ENCODE measurements at regions not wholly inside any gene's neighbourhood (a gene's known extent, or its start where the extent isn't known, plus 50 kb on each side); places are given as distances from the start of the nearest gene placed in this dataset.

- Histone ChIP-seq H3K9me3 (ENCODE audit: low read length) (no peaks in the 10 kb centered on the region), H3K4me2 (ENCODE audit: low read length) (no peak overlapping the region), H3K9ac (ENCODE audit: low read length) (no peak overlapping the region), H3F3A (ENCODE audit: insufficient read depth, low read length, poor library complexity, severe bottlenecking) (no peaks in the 10 kb centered on the region), H3K9me2 (ENCODE audit: insufficient read depth, low read length) (no peaks in the 10 kb centered on the region), H3K4me3 (ENCODE audit: low read length) (no peak overlapping the region), H4K20me1 (ENCODE audit: insufficient read depth) (no peaks in the 10 kb centered on the region), H3K27me3 (ENCODE audit: insufficient read depth, low read depth, low read length) (no peaks in the 10 kb centered on the region), H2AFZ (ENCODE audit: low read depth, low read length) (no peak overlapping the region), H3K36me3 (ENCODE audit: insufficient read depth, low read length) (no peaks in the 10 kb centered on the region), H3K27ac (ENCODE audit: low read length) (no peak overlapping the region), H3K79me2 (replicated peaks; ENCODE audit: insufficient read depth, low read length) (no peaks in the 10 kb centered on the region)
- TF ChIP-seq POLR2AphosphoS5 (IDR thresholded peaks at IDR 0.05) (no peak), RAD21 (conservative IDR thresholded peaks at IDR 0.05) (no peak), MXI1 (conservative IDR thresholded peaks at IDR 0.05; ENCODE audit: poor library complexity, severe bottlenecking) (no peak), SMC3 (conservative IDR thresholded peaks at IDR 0.05; ENCODE audit: poor library complexity) (no peak), EZH2 (IDR thresholded peaks at IDR 0.05; ENCODE audit: borderline replicate concordance, insufficient read depth, low read length, poor library complexity, severe bottlenecking) (no peak), REST (IDR thresholded peaks at IDR 0.05; ENCODE audit: borderline replicate concordance) (no peak)
- TF ChIP-seq, protein P1, sequence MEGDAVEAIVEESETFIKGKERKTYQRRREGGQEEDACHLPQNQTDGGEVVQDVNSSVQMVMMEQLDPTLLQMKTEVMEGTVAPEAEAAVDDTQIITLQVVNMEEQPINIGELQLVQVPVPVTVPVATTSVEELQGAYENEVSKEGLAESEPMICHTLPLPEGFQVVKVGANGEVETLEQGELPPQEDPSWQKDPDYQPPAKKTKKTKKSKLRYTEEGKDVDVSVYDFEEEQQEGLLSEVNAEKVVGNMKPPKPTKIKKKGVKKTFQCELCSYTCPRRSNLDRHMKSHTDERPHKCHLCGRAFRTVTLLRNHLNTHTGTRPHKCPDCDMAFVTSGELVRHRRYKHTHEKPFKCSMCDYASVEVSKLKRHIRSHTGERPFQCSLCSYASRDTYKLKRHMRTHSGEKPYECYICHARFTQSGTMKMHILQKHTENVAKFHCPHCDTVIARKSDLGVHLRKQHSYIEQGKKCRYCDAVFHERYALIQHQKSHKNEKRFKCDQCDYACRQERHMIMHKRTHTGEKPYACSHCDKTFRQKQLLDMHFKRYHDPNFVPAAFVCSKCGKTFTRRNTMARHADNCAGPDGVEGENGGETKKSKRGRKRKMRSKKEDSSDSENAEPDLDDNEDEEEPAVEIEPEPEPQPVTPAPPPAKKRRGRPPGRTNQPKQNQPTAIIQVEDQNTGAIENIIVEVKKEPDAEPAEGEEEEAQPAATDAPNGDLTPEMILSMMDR (IDR thresholded peaks at IDR 0.05; ENCODE audit: poor library complexity, severe bottlenecking): no peak
Observed at GRCh38 chr4:53784112-53784511, 192.8 kb upstream of the LNX1 start.

GRCh38 chr4:53783208-53783859 lies 192.0 kb upstream of the LNX1 start:
- TF ChIP-seq TAF1 (IDR thresholded peaks at IDR 0.05; ENCODE audit: low read depth) (no peak), RAD21 (conservative IDR thresholded peaks at IDR 0.05) (no peak), EZH2 (IDR thresholded peaks at IDR 0.05; ENCODE audit: borderline replicate concordance, insufficient read depth, low read length, poor library complexity, severe bottlenecking) (no peak), REST (IDR thresholded peaks at IDR 0.05; ENCODE audit: borderline replicate concordance) (no peak), MXI1 (conservative IDR thresholded peaks at IDR 0.05; ENCODE audit: poor library complexity, severe bottlenecking) (no peak), EP300 (conservative IDR thresholded peaks at IDR 0.05; ENCODE audit: poor library complexity, severe bottlenecking) (no peak), POLR2AphosphoS5 (IDR thresholded peaks at IDR 0.05) (no peak), SMC3 (conservative IDR thresholded peaks at IDR 0.05; ENCODE audit: poor library complexity) (no peak)
- TF ChIP-seq, protein P1 (IDR thresholded peaks at IDR 0.05; ENCODE audit: poor library complexity, severe bottlenecking): no peak
- H3K27ac ChIP-seq (ENCODE audit: low read length): no peak overlapping the region
- H3F3A ChIP-seq (ENCODE audit: insufficient read depth, low read length, poor library complexity, severe bottlenecking): no peaks in the 10 kb centered on the region
- no peaks in the 10 kb centered on the region for H3K79me2 ChIP-seq (replicated peaks; ENCODE audit: insufficient read depth, low read length)
- H2AFZ ChIP-seq (ENCODE audit: low read depth, low read length): no peak overlapping the region
- no peak overlapping the region for H3K4me2 ChIP-seq (ENCODE audit: low read length)
- H3K36me3 ChIP-seq (ENCODE audit: insufficient read depth, low read length): no peaks in the 10 kb centered on the region
- no peak overlapping the region for H3K4me3 ChIP-seq (ENCODE audit: low read length)
- no peak overlapping the region for H3K9ac ChIP-seq (ENCODE audit: low read length)
- no peaks in the 10 kb centered on the region for H4K20me1 ChIP-seq (ENCODE audit: insufficient read depth)
- H3K27me3 ChIP-seq (ENCODE audit: insufficient read depth, low read depth, low read length): no peaks in the 10 kb centered on the region
- H3K9me2 ChIP-seq (ENCODE audit: insufficient read depth, low read length): no peaks in the 10 kb centered on the region
- H3K9me3 ChIP-seq (ENCODE audit: low read length): no peaks in the 10 kb centered on the region
